CD14-positive monocyte (primary cell): ENCODE measurements at regions not wholly inside any gene's neighbourhood (a gene's known extent, or its start where the extent isn't known, plus 50 kb on each side); places are given as distances from the start of the nearest gene placed in this dataset.

Experiments used
- DNase-seq, 3 donors: peaks; one replicate each; pipeline ENCODE4 v3.0.0-alpha.2; 2011 to 2022
- H2AFZ ChIP-seq: 2 replicates; pipeline ENCODE4 v1.6.0; 2012; ENCODE audit warnings: mild to moderate bottlenecking, low read depth, low read length, inconsistent platforms; ENCODE audit not compliant: insufficient read depth, poor library complexity, severe bottlenecking
- H3K27ac ChIP-seq, 2 donors: 1 replicate in 1 of 2; 2 replicates in 1 of 2; pipeline ENCODE4 v1.5.1; 2012 to 2013; ENCODE audit warnings: low read length in 2 of 2, control low read depth in 1 of 2, inconsistent platforms in 1 of 2, low read depth in 1 of 2, mild to moderate bottlenecking in 1 of 2
- H3K27me3 ChIP-seq, 2 donors: one replicate each; pipeline versions ENCODE4 v1.6.0 to v1.6.1; 2011 to 2013; ENCODE audit warnings: low read length in 2 of 2; ENCODE audit not compliant: control insufficient read depth in 2 of 2, insufficient read depth in 2 of 2
- H3K36me3 ChIP-seq, 2 donors: replicated peaks in 1 of 2; 1 replicate in 1 of 2; 2 replicates in 1 of 2; pipeline versions ENCODE4 v1.5.1 to v1.6.1; 2012 to 2013; ENCODE audit warnings: low read length in 2 of 2, control low read depth in 1 of 2, inconsistent platforms in 1 of 2, mild to moderate bottlenecking in 1 of 2; ENCODE audit not compliant: insufficient read depth in 2 of 2, control insufficient read depth in 1 of 2
- H3K4me1 ChIP-seq, 2 donors: 1 replicate in 1 of 2; 2 replicates in 1 of 2; pipeline versions ENCODE4 v1.5.1 to v1.6.1; 2012 to 2013; ENCODE audit warnings: low read length in 2 of 2, control low read depth in 1 of 2, inconsistent platforms in 1 of 2, mild to moderate bottlenecking in 1 of 2, moderate library complexity in 1 of 2; ENCODE audit not compliant: insufficient read depth in 2 of 2, control insufficient read depth in 1 of 2
- H3K4me2 ChIP-seq: replicated peaks from 2 replicates; pipeline ENCODE3; 2012; ENCODE audit warnings: low read length, moderate library complexity, mild to moderate bottlenecking; ENCODE audit not compliant: poor library complexity, severe bottlenecking; ENCODE audit errors: extremely low read depth
- H3K4me3 ChIP-seq, 3 experiments: fragments of 200-600 bp in 1 of 3; sonication (generic) in 1 of 3; replicated peaks in 1 of 3; 1 replicate in 2 of 3; 2 replicates in 1 of 3; pipeline ENCODE4 v1.5.1; 2011 to 2013; ENCODE audit warnings: low read length in 3 of 3, mild to moderate bottlenecking in 3 of 3, control low read depth in 2 of 3, low read depth in 2 of 3, inconsistent platforms in 1 of 3, moderate library complexity in 1 of 3
- H3K79me2 ChIP-seq: 2 replicates; pipeline ENCODE4 v1.6.0; 2012; ENCODE audit warnings: mild to moderate bottlenecking, control low read depth, inconsistent platforms, low read length, moderate library complexity; ENCODE audit not compliant: insufficient read depth
- H3K9ac ChIP-seq: 2 replicates; pipeline ENCODE4 v1.6.0; 2017; ENCODE audit warnings: low read length, mild to moderate bottlenecking; ENCODE audit not compliant: insufficient read depth, poor library complexity, severe bottlenecking
- H3K9me3 ChIP-seq, 2 donors: replicated peaks in 1 of 2; 1 replicate in 1 of 2; 2 replicates in 1 of 2; pipeline versions ENCODE4 v1.5.1 to v1.6.1; 2012 to 2013; ENCODE audit warnings: low read length in 2 of 2, control low read depth in 1 of 2; ENCODE audit not compliant: control insufficient read depth in 1 of 2, insufficient read depth in 1 of 2
- H4K20me1 ChIP-seq: 2 replicates; pipeline ENCODE4 v1.6.0; 2012; ENCODE audit warnings: mild to moderate bottlenecking, low read length, control low read depth, moderate library complexity; ENCODE audit not compliant: insufficient read depth
- H3K27ac Mint-ChIP-seq, 7 donors: one replicate each; pipeline ENCODE4 v1.8.0; 2020; ENCODE audit warnings: mild to moderate bottlenecking in 7 of 7, mixed read lengths in 7 of 7, moderate library complexity in 6 of 7, inconsistent platforms in 2 of 7
- H3K27me3 Mint-ChIP-seq, 3 donors: one replicate each; pipeline ENCODE4 v1.8.0; 2021 to 2022; ENCODE audit warnings: low read depth in 3 of 3, mild to moderate bottlenecking in 3 of 3, mixed read lengths in 3 of 3, moderate library complexity in 3 of 3, inconsistent platforms in 1 of 3
- H3K36me3 Mint-ChIP-seq, 2 donors: one replicate each; pipeline ENCODE4 v1.8.0; 2020; ENCODE audit warnings: mixed read lengths in 2 of 2, inconsistent platforms in 1 of 2, mild to moderate bottlenecking in 1 of 2
- H3K4me1 Mint-ChIP-seq: one replicate; pipeline ENCODE4 v1.8.0; 2020; ENCODE audit warnings: mild to moderate bottlenecking, mixed read lengths
- H3K4me3 Mint-ChIP-seq, 2 donors: one replicate each; pipeline ENCODE4 v1.8.0; 2020; ENCODE audit warnings: mild to moderate bottlenecking in 2 of 2, mixed read lengths in 2 of 2, moderate library complexity in 1 of 2
- H3K9me3 Mint-ChIP-seq, 7 donors: one replicate each; pipeline ENCODE4 v1.8.0; 2020 to 2022; ENCODE audit warnings: mixed read lengths in 7 of 7, mild to moderate bottlenecking in 6 of 7, moderate library complexity in 6 of 7, inconsistent platforms in 2 of 7
- CTCF ChIP-seq: fragments of 200-600 bp; IDR thresholded peaks from one replicate; pipeline ENCODE4 v1.8.0; 2022; ENCODE audit warnings: antibody characterized with exemption, mild to moderate bottlenecking
- WGBS: methylation state at CpG from one replicate; pipeline ENCODE4 v1.1.5; 2013; ENCODE audit warnings: missing lambda C conversion rate; ENCODE audit not compliant: insufficient coverage; 5-methylcytosine and 5-hydroxymethylcytosine counted together
- intact Hi-C, 2 donors: fragments of 100-400 bp; cut with micrococcal nuclease; formaldehyde crosslinking; loops; one replicate each; pipeline versions ENCODE4 v1.15.0 to v1.15.1; 2023

- Mint-ChIP-seq H3K27ac (no peak overlapping the region), H3K4me1 (peaks cover 10% of the 10 kb centered on the region), H3K9me3 (no peaks in the 10 kb centered on the region), H3K4me3 (no peak overlapping the region), H3K27me3 (peaks cover 0 to 2% (median 1%) of the 10 kb centered on the region in 3 donors), H3K36me3 (no peaks in the 10 kb centered on the region)
- DNase-seq, result peak; percentile 15 to 51 (median 35)
- Histone ChIP-seq H3K9ac (no peak overlapping the region), H3K4me3 (no peak overlapping the region), H3K79me2 (no peaks in the 10 kb centered on the region), H3K9me3 (no peaks in the 10 kb centered on the region), H3K36me3 (no peaks in the 10 kb centered on the region), H4K20me1 (no peaks in the 10 kb centered on the region), H3K27me3 (no peaks in the 10 kb centered on the region), H2AFZ (no peak overlapping the region), H3K4me2 (no peak overlapping the region), H3K4me1 (peaks cover 3 to 4% of the 10 kb centered on the region in 2 donors), H3K27ac (no peak overlapping the region)
- TF ChIP-seq CTCF, result no peak
- intact Hi-C loops, result no loop called here
- WGBS, result no CpG with 5 or more reads among the region's 1 CpG
These were observed 264.6 kb upstream of the B3GALT2 start for GRCh38 chr1:193451001-193451400.

GRCh38 chr1:193448682-193449461 lies 262.5 kb upstream of the B3GALT2 start:
- Histone ChIP-seq H2AFZ (no peak overlapping the region), H3K4me1 (peaks cover 3 to 4% of the 10 kb centered on the region in 2 donors), H4K20me1 (no peaks in the 10 kb centered on the region), H3K9ac (no peak overlapping the region), H3K9me3 (no peaks in the 10 kb centered on the region), H3K79me2 (no peaks in the 10 kb centered on the region), H3K4me2 (no peak overlapping the region), H3K27me3 (no peaks in the 10 kb centered on the region), H3K36me3 (no peaks in the 10 kb centered on the region), H3K4me3 (no peak overlapping the region), H3K27ac (no peak overlapping the region)
- H3K27me3 Mint-ChIP-seq, result peaks cover 0 to 2% (median 1%) of the 10 kb centered on the region in 3 donors
- H3K4me1 Mint-ChIP-seq, result peaks cover 10% of the 10 kb centered on the region
- WGBS, result 67% methylated on average over 3 of the region's 5 CpGs
- intact Hi-C loops, result no loop called here
- DNase-seq, result no peak
- H3K9me3 Mint-ChIP-seq, result no peaks in the 10 kb centered on the region
- no peak for TF ChIP-seq CTCF
- peak overlapping the region in 1 of 7 donors; percentile 42 for H3K27ac Mint-ChIP-seq
- no peaks in the 10 kb centered on the region for H3K36me3 Mint-ChIP-seq
- no peak overlapping the region for H3K4me3 Mint-ChIP-seq
